Kidney epithelial cell (primary cell): ENCODE measurements at regions not wholly inside any gene's neighbourhood (a gene's known extent, or its start where the extent isn't known, plus 50 kb on each side); places are given as distances from the start of the nearest gene placed in this dataset.
"Not testable (repeated sequence)": the region's sequence is repeated elsewhere in the genome, so short reads cannot be mapped to it uniquely, and the experiment has no call there.

ENCODE experiments used
- DNase-seq: peaks from one replicate; pipeline ENCODE4 v3.0.0-alpha.2; 2010; ENCODE audit warnings: low read depth
- H3K27me3 ChIP-seq: 2 replicates; pipeline ENCODE4 v1.6.0; 2011; ENCODE audit warnings: low read length; ENCODE audit not compliant: control insufficient read depth, insufficient read depth
- H3K36me3 ChIP-seq: 2 replicates; pipeline ENCODE4 v1.5.1; 2011; ENCODE audit warnings: low read length; ENCODE audit not compliant: control insufficient read depth, insufficient read depth
- H3K4me3 ChIP-seq: 2 replicates; pipeline ENCODE4 v1.5.1; 2011; ENCODE audit warnings: low read depth, mild to moderate bottlenecking, control low read depth, low read length
- TF ChIP-seq, protein P1 (sequence below): IDR thresholded peaks from 2 replicates; pipeline ENCODE4 v1.5.1; 2011; ENCODE audit warnings: mild to moderate bottlenecking, moderate library complexity, low read length, control low read depth, inconsistent platforms; ENCODE audit not compliant: insufficient read depth, poor library complexity, severe bottlenecking

DNA sequence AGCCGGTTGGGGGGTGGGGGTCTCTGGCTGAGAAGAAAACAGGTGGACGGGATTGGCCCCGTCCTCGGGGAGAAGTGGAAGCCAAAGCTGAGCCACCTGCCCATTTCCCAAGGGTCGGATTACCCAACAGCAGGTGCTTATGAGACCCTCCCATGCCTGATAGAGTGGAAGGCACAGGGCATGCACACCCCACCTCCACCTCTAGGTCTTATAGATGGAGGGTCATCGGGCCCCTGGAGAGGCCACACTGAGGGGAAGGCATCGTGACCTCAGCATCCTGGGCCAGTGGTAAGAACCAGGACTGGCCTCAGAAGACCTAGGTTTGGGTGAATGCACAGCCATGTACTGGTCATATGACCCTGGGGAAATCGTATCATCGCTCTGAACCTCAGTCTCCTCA, 85.9 kb downstream of the BUD13 start:
- no peaks in the 10 kb centered on the region for H3K36me3 ChIP-seq
- H3K4me3 ChIP-seq = no peak overlapping the region
- TF ChIP-seq, protein P1, sequence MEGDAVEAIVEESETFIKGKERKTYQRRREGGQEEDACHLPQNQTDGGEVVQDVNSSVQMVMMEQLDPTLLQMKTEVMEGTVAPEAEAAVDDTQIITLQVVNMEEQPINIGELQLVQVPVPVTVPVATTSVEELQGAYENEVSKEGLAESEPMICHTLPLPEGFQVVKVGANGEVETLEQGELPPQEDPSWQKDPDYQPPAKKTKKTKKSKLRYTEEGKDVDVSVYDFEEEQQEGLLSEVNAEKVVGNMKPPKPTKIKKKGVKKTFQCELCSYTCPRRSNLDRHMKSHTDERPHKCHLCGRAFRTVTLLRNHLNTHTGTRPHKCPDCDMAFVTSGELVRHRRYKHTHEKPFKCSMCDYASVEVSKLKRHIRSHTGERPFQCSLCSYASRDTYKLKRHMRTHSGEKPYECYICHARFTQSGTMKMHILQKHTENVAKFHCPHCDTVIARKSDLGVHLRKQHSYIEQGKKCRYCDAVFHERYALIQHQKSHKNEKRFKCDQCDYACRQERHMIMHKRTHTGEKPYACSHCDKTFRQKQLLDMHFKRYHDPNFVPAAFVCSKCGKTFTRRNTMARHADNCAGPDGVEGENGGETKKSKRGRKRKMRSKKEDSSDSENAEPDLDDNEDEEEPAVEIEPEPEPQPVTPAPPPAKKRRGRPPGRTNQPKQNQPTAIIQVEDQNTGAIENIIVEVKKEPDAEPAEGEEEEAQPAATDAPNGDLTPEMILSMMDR = no peak
- no peaks in the 10 kb centered on the region for H3K27me3 ChIP-seq
- no peak for DNase-seq

DNA sequence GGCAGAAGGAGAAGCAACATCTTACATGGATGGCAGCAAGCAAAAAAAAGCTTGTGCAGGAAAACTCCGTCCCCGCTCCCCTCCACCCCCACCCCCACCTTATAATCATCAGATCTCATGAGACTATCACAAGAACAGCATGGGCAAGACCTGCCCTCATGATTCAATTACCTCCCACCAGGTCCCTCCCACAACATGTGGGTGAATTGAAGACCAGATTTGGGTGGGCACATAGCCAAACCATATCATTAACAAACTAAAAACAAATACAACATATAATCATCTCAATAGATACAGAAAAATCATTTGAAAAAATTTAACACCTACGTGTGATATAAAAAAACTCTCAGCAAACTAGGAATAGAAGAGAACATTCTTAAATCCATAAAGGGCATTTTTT, 88.8 kb downstream of the BUD13 start:
- no peak for DNase-seq
- Histone ChIP-seq H3K27me3 (no peaks in the 10 kb centered on the region), H3K36me3 (no peaks in the 10 kb centered on the region), H3K4me3 (no peak overlapping the region)
- TF ChIP-seq, protein P1 = no peak

- TF ChIP-seq, protein P1 = no peak
- H3K36me3 ChIP-seq = no peaks in the 10 kb centered on the region
- no peak for DNase-seq
- no peak overlapping the region for H3K4me3 ChIP-seq
- no peaks in the 10 kb centered on the region for H3K27me3 ChIP-seq
These were observed 92.2 kb downstream of the BUD13 start for GRCh38 chr11:116680349-116681125.

DNA sequence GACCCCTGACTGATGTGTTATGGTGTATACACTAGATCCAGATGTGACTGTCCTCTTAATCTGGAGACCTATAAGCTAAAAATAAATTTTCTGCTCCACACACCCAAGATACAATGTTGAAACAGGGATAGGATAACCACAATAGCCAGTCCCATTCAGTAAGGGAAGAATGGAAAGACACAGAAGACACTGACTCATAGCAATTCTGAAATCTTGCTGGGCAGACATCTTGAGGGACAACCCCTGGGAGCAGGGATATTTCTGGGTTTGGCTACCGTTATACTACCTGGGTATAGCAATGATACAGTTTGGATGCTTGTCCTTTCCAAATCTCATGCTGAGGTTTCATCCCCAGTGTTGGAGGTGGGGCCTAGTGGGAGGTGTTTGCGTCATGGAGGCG, 93.9 kb downstream of the BUD13 start:
- TF ChIP-seq, protein P1 = no peak
- no peak for DNase-seq
- Histone ChIP-seq H3K27me3 (no peaks in the 10 kb centered on the region), H3K36me3 (no peaks in the 10 kb centered on the region), H3K4me3 (no peak overlapping the region)

- H3K4me3 ChIP-seq, H3K27me3 ChIP-seq, DNase-seq, H3K36me3 ChIP-seq: not testable (repeated sequence)
These were observed 105.5 kb downstream of the BUD13 start for GRCh38 chr11:116667318-116667717.

GRCh38 chr11:116666673-116667249, 106.0 kb downstream of the BUD13 start:
- not testable (repeated sequence) for H3K36me3 ChIP-seq, DNase-seq, H3K27me3 ChIP-seq, H3K4me3 ChIP-seq

- TF ChIP-seq, protein P1 = no peak
- Histone ChIP-seq H3K4me3 (no peak overlapping the region), H3K27me3 (no peaks in the 10 kb centered on the region), H3K36me3 (no peaks in the 10 kb centered on the region)
- no peak for DNase-seq
These were observed 107.3 kb downstream of the BUD13 start for GRCh38 chr11:116665523-116665922.
